ENCODE measurements at regions not wholly inside any gene's neighbourhood (a gene's known extent, or its start where the extent isn't known, plus 50 kb on each side); places are given as distances from the start of the nearest gene placed in this dataset.

GRCh38 chr2:217331523-217332416 lies 471.9 kb upstream of the TNP1 start (continued):
- TF ChIP-seq ZNF275 (CRISPR knock-in tag; IDR thresholded peaks at IDR 0.05; ENCODE audit: borderline replicate concordance) (no peak), ZNF788 (CRISPR knock-in tag; IDR thresholded peaks at IDR 0.05; ENCODE audit: borderline replicate concordance) (peak; percentile 65; the same call in 1 of the 2 replicates), MATR3 (CRISPR knock-in tag; IDR thresholded peaks at IDR 0.05) (no peak), HMGXB4 (CRISPR knock-in tag; IDR thresholded peaks at IDR 0.05; ENCODE audit: borderline replicate concordance in 1 of 2, low read depth in 1 of 2) (peak; percentile 36 to 49; a peak in 1 of 4 replicates), ZNF850 (CRISPR knock-in tag; conservative IDR thresholded peaks at IDR 0.05) (no peak), DNMT1 (CRISPR knock-in tag; IDR thresholded peaks at IDR 0.05) (no peak), ZNF563 (CRISPR knock-in tag; IDR thresholded peaks at IDR 0.05) (no peak), ZGPAT (CRISPR knock-in tag; IDR thresholded peaks at IDR 0.05) (peak; percentile 90), ZUFSP (CRISPR knock-in tag; IDR thresholded peaks at IDR 0.05; ENCODE audit: borderline replicate concordance) (no peak), ZNF318 (CRISPR knock-in tag; IDR thresholded peaks at IDR 0.05) (peak; percentile 95), ZNF589 (CRISPR knock-in tag; conservative IDR thresholded peaks at IDR 0.05) (no peak), POLR2G (IDR thresholded peaks at IDR 0.05; ENCODE audit: low read depth, low read length) (peak; percentile 33; the same call in 1 of the 2 replicates)
